Transverse colon (tissue), 4 donors: ENCODE measurements at regions not wholly inside any gene's neighbourhood (a gene's known extent, or its start where the extent isn't known, plus 50 kb on each side); places are given as distances from the start of the nearest gene placed in this dataset.

Source experiments
- CTCF ChIP-seq, 5 experiments: fragments of 200-600 bp in 3 of 5; fragments of 450-650 bp in 2 of 5; sonication (generic) in 3 of 5; IDR thresholded peaks; 1 replicate in 2 of 5; 2 replicates in 3 of 5; pipeline ENCODE4 v1.5.1; 2016 to 2017; ENCODE audit warnings: antibody characterized with exemption in 5 of 5, inconsistent platforms in 3 of 5, mild to moderate bottlenecking in 2 of 5, moderate library complexity in 1 of 5
- EP300 ChIP-seq: sonication (generic); formaldehyde crosslinking; IDR thresholded peaks from one replicate; pipeline ENCODE4 v1.6.1; 2017; ENCODE audit warnings: antibody characterized with exemption, low read depth
- POLR2A ChIP-seq: fragments of 450-650 bp; IDR thresholded peaks from one replicate; pipeline ENCODE4 v1.6.1; 2016; ENCODE audit warnings: antibody characterized with exemption, mild to moderate bottlenecking, moderate library complexity
- POLR2AphosphoS5 ChIP-seq, 3 donors: sonication (generic); formaldehyde crosslinking; IDR thresholded peaks; one replicate each; pipeline ENCODE4 v1.6.1; 2016; ENCODE audit warnings: antibody characterized with exemption in 3 of 3

- TF ChIP-seq CTCF (IDR thresholded peaks at IDR 0.05) (no peak), POLR2A (no peak), POLR2AphosphoS5 (IDR thresholded peaks at IDR 0.05) (no peak), EP300 (no peak)
These were observed 94.6 kb upstream of the PLEKHA5 start for GRCh38 chr12:19034937-19035336.
